VCaP (cell line): ENCODE measurements at regions not wholly inside any gene's neighbourhood (a gene's known extent, or its start where the extent isn't known, plus 50 kb on each side); places are given as distances from the start of the nearest gene placed in this dataset.
"Not testable (repeated sequence)": the region's sequence is repeated elsewhere in the genome, so short reads cannot be mapped to it uniquely, and the experiment has no call there.

Experiments used
- H3K27ac ChIP-seq: fragments of 450-650 bp; 2 replicates; pipeline ENCODE4 v1.5.1; 2017
- TF ChIP-seq, protein P1 (sequence below): fragments of 450-650 bp; conservative IDR thresholded peaks from 2 replicates; pipeline ENCODE4 v1.5.1; 2017; ENCODE audit warnings: mild to moderate bottlenecking, moderate library complexity

DNA sequence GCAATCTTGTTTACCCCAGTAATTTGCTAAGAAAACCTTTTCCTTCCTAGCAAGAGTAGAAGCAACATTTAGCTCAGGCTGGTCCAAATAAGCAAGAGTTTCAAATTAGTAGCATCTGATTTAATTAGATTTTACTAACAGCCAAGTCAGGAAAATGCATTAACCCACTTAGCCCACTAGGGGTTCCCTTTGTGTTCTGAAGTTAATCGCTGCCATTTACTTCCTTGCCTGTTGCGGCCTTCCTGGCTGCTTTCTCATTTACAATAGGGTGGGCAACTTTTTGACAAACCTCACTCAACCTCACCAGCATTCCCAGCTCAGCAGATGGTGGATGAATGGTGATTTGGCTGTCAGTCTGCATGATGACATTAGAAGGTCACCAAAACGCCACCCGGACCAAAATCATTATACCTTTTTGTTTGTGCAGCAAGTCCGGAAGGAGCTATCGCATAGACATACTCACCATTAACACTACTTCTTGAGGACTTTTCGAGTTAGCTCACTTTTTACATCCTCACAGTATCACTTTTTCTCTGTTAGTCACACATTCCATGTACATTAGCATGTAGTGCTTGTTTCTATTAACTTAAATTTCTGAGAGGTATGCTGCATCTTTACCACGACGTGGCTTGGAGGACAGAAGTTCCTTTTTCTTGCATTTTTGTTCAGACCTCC, 101.5 kb upstream of the SETBP1 start:
- H3K27ac ChIP-seq: no peak overlapping the region

DNA sequence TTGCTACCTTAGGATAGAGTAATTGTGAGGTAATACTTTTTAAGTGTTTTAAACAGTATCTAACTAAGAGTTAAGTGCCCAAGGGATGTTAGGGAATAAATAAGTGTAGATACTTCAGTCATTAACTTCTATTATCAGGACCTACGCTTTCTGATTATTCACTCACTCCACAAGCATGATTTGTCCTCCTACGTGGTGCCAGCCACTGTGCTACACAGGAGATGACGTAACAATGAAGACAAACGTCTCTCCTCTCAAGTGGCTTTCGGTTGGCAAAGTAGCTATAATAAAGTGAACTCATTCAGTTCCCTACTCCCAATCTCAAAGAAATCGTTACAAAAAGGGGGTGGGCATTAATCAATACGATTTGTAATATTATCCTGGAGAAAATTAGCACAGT, 100.9 kb upstream of the SETBP1 start:
- H3K27ac ChIP-seq: no peak overlapping the region
- TF ChIP-seq, protein P1, sequence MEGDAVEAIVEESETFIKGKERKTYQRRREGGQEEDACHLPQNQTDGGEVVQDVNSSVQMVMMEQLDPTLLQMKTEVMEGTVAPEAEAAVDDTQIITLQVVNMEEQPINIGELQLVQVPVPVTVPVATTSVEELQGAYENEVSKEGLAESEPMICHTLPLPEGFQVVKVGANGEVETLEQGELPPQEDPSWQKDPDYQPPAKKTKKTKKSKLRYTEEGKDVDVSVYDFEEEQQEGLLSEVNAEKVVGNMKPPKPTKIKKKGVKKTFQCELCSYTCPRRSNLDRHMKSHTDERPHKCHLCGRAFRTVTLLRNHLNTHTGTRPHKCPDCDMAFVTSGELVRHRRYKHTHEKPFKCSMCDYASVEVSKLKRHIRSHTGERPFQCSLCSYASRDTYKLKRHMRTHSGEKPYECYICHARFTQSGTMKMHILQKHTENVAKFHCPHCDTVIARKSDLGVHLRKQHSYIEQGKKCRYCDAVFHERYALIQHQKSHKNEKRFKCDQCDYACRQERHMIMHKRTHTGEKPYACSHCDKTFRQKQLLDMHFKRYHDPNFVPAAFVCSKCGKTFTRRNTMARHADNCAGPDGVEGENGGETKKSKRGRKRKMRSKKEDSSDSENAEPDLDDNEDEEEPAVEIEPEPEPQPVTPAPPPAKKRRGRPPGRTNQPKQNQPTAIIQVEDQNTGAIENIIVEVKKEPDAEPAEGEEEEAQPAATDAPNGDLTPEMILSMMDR: no peak

More for the DNA sequence above, 101.5 kb upstream of the SETBP1 start:
- TF ChIP-seq, protein P1: peak; percentile 35; the same call in 1 of the 2 replicates

DNA sequence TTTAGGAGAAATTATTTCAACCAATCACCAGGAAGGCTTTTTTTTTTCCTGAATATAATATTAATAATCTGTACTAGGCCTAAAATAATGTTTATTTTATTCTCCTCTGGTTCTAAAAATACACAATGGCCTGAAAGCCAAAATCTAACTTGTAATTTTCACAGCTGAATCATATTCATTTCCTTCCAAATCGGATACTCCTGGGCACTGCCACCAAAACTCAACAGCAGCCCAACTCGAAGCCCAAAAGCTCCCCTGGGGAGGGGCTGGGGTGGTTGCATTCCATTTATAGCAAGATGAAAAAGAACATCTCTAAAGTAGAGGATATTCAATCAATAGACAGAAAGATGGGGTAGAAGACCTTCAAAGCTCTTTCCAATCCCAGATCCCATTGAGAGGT, 100.5 kb upstream of the SETBP1 start:
- no peak overlapping the region for H3K27ac ChIP-seq
- TF ChIP-seq, protein P1: no peak

DNA sequence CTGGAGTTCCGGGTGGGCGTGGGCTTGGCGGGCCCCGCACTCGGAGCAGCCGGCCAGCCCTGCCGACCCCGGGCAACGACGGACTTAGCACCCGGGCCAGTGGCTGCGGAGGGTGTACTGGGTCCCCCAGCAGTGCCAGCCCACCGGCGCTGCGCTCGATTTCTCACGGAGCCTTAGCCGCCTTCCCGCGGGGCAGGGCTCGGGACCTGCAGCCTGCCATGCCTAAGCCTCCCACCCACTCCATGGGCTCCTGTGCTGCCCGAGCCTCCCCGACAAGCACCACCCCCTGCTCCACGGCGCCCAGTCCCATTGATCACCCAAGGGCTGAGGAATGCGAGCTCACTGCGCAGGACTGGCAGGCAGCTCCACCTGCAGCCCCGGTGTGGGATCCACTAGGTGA, 99.9 kb upstream of the SETBP1 start:
- not testable (repeated sequence) for H3K27ac ChIP-seq

DNA sequence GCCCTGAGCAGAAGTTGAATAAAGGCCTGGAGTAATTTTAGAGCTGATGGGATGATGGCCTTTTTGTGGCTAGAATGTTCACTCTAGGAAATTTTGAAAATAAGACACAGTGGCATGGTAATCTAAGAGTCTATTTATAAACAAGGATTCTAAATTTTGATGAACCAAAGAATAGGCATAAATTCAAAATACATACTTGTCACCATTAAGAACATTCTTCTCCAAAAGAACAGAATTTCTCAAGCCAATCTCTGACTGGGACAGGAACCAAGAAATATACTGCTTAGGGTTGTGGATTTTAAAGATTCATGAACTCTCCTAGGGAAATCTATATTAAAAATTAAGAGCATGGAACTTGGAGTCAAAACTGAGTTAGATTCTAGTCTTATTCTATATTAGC, 98.2 kb upstream of the SETBP1 start:
- H3K27ac ChIP-seq: no peak overlapping the region
- TF ChIP-seq, protein P1: no peak

DNA sequence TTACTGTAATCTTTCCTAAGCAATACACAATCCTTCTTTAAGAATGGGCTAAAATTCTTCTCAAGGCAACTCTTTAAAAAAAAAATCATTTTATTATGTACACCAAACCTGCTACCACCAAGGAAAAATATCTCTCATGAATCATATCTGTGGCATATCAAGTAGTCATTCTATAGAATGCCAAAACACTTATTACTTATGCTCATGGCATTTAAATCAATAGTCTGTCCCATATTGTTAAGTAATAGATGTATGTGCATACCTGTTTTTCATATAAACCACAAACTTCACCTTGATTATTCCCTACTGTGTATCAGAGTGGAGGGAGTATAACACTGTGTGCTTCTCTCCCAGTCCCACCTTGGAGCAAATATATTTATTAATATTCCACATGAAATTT, 95.8 kb upstream of the SETBP1 start:
- TF ChIP-seq, protein P1: no peak
- H3K27ac ChIP-seq: no peak overlapping the region

DNA sequence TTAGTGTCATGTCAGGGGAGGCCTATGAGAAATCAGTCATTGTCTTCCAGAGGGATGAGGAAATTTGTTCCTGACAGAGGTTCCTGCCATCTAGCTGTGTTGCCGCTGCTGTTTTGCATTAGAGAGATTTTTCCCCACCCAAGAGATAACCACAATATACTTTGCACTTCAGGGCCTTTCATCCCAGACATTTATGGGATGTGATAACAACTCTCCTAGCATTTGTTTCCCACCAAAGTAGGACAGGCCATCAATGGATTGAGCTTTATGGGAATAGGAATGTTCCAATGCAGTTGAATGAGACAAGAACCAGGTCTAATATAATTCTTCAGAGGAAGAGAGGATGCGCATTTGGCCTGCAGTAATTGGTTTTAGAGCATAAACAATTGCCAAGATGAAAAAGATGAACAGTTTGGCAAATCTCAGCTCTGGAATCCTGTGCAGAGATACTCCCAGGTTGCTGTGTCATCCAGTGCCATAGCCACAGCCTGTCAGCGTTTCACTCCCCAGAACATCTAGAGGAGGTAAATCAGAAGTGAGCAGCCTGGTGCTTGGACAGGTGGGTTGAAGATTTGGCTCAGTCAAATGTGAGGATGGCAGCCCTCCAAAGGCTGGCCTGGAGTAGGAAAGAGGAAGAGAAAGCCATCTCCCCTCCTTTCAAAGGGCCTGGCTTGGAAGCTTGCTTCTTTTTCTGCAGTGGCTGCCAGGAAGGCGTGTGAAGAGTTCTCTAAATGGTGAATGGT, 93.7 kb upstream of the SETBP1 start:
- H3K27ac ChIP-seq: no peak overlapping the region
- TF ChIP-seq, protein P1: no peak

DNA sequence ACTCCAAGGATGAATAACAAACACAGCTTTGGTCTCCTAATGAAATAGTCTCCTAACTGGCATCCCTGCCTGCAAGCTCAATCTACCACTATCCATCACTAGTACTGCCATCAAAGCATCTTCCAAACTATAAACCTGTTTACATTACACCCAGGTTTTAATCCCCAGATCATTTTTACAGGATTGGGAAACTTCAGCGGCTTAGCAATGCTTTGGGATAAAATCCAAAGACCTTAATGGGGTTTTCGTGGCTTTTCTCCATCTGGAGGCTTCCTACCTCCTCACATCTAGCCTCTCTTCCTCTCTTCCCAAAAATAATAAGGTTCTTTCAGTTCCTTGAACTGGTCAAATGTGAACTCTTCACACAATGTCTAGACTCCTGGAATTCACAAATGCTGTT, 92.2 kb upstream of the SETBP1 start:
- TF ChIP-seq, protein P1: no peak
- no peak overlapping the region for H3K27ac ChIP-seq
